Kidney tubule cell (primary cell): ENCODE measurements at regions not wholly inside any gene's neighbourhood (a gene's known extent, or its start where the extent isn't known, plus 50 kb on each side); places are given as distances from the start of the nearest gene placed in this dataset.

Experiments
- DNase-seq: peaks from one replicate; pipeline ENCODE4 v3.0.0-alpha.2; 2018; ENCODE audit warnings: low spot score

GRCh38 chr2:71864085-71864484, 283.6 kb downstream of the CYP26B1 start:
- no peak for DNase-seq

GRCh38 chr2:71863396-71863795, 284.3 kb downstream of the CYP26B1 start:
- no peak for DNase-seq

GRCh38 chr2:71862921-71863320, 284.7 kb downstream of the CYP26B1 start:
- no peak for DNase-seq

- no peak for DNase-seq
These were observed 286.2 kb downstream of the CYP26B1 start for GRCh38 chr2:71861186-71862160.

- no peak for DNase-seq
These were observed 287.2 kb downstream of the CYP26B1 start for GRCh38 chr2:71860381-71860926.

GRCh38 chr2:71859211-71859847, 288.3 kb downstream of the CYP26B1 start:
- no peak for DNase-seq

GRCh38 chr2:71858071-71858470, 289.6 kb downstream of the CYP26B1 start:
- no peak for DNase-seq

GRCh38 chr2:71857636-71858035, 290.0 kb downstream of the CYP26B1 start:
- no peak for DNase-seq

GRCh38 chr2:71856773-71857525, 290.7 kb downstream of the CYP26B1 start:
- peak; percentile 28 for DNase-seq

GRCh38 chr2:71853858-71854257, 293.8 kb downstream of the CYP26B1 start:
- DNase-seq: no peak

- DNase-seq: no peak
These were observed 295.4 kb downstream of the CYP26B1 start for GRCh38 chr2:71852141-71852711.

- DNase-seq: peak; percentile 20
These were observed 296.4 kb downstream of the CYP26B1 start for GRCh38 chr2:71851094-71851750.

GRCh38 chr2:71850306-71850801, 297.3 kb downstream of the CYP26B1 start:
- no peak for DNase-seq

- DNase-seq: no peak
These were observed 297.9 kb downstream of the CYP26B1 start for GRCh38 chr2:71849607-71850305.

GRCh38 chr2:71849111-71849510, 298.6 kb downstream of the CYP26B1 start:
- DNase-seq: no peak

- DNase-seq: peak; percentile 4
These were observed 300.9 kb downstream of the CYP26B1 start for GRCh38 chr2:71846669-71847291.

GRCh38 chr2:71846072-71846471, 301.6 kb downstream of the CYP26B1 start:
- no peak for DNase-seq

- no peak for DNase-seq
These were observed 302.7 kb downstream of the CYP26B1 start for GRCh38 chr2:71844967-71845366.

- peak; percentile 70 for DNase-seq
These were observed 304.2 kb downstream of the CYP26B1 start for GRCh38 chr2:71843391-71843850.

GRCh38 chr2:71842744-71843143, 304.9 kb downstream of the CYP26B1 start:
- DNase-seq: no peak
